ENCODE measurements at regions not wholly inside any gene's neighbourhood (a gene's known extent, or its start where the extent isn't known, plus 50 kb on each side); places are given as distances from the start of the nearest gene placed in this dataset.

DNA sequence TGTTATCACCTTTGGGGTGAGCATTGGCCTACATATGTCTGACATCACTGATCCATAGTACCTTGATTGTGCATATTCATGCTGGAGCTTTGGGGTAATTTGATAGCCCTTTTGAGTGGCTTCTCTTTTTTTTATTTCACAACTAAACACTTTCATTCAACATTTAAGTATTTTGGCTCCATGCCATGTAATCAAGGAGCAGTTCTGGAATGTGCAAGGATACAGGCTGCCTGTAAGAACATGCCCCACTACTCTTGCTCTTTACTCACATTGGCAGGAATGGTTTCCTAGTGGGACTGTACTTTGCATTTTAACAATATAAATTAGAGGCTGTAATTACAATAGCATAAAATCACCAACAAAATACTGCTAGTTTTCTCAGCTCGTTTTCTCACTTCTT lies 300.7 kb upstream of the SPAG17 start:
- no peak overlapping the region for H3K4ac ChIP-seq (ENCODE audit: low read depth, low read length)
- H3K27me3 ChIP-seq (ENCODE audit: control insufficient read depth, insufficient read depth, low read length): no peaks in the 10 kb centered on the region
- TF ChIP-seq MAZ (IDR thresholded peaks at IDR 0.05; ENCODE audit: borderline replicate concordance, low read depth, low read length) (no peak), USF2 (IDR thresholded peaks at IDR 0.05; ENCODE audit: low read depth, low read length) (no peak), POLR2A (IDR thresholded peaks at IDR 0.05; ENCODE audit: low read depth, low read length) (no peak), FOS (IDR thresholded peaks at IDR 0.05; ENCODE audit: low read depth, low read length) (no peak), RFX5 (IDR thresholded peaks at IDR 0.05; ENCODE audit: low read depth, low read length) (no peak), RCOR1 (IDR thresholded peaks at IDR 0.05; ENCODE audit: insufficient replicate concordance, low read length) (no peak), BHLHE40 (IDR thresholded peaks at IDR 0.05; ENCODE audit: low read depth, low read length) (no peak), MAFK (IDR thresholded peaks at IDR 0.05; ENCODE audit: low read depth, low read length) (no peak), ELK1 (IDR thresholded peaks at IDR 0.05; ENCODE audit: borderline replicate concordance, low read depth, low read length) (no peak), RAD21 (IDR thresholded peaks at IDR 0.05; ENCODE audit: low read length) (no peak)
- DNase-seq: no peak
- no peak overlapping the region for H3K27ac ChIP-seq (ENCODE audit: insufficient read depth, low read length)
- no peak overlapping the region for H3K4me2 ChIP-seq (ENCODE audit: low read depth, low read length)
- no peak overlapping the region for H4K5ac ChIP-seq (ENCODE audit: low read depth, low read length)
- H3K18ac ChIP-seq (ENCODE audit: low read depth, low read length): no peak overlapping the region
- WGBS, 2 experiments (ENCODE audit: extremely low coverage in 2 of 2, insufficient read length in 1 of 2): no CpG with 5 or more reads among the region's 1 CpG
- dilution Hi-C loops (cut with HindIII; ENCODE audit: low sequenced_read_pairs, unreplicated experiment): no loop called here
- H3K9me3 ChIP-seq (ENCODE audit: control insufficient read depth, insufficient read depth, low read length): no peaks in the 10 kb centered on the region
- no peak for ATAC-seq (ENCODE audit: low read depth)
- H2BK120ac ChIP-seq (ENCODE audit: low read depth, low read length): no peak overlapping the region
- no peak overlapping the region for H4K91ac ChIP-seq (ENCODE audit: insufficient read depth, low read depth, low read length)
- no TSS peak for BruUV-seq (replicated peaks)
- H3K14ac ChIP-seq (replicated peaks; ENCODE audit: low read depth, low read length): no peak overlapping the region
- no peaks in the 10 kb centered on the region for H3K36me3 ChIP-seq (ENCODE audit: control insufficient read depth, insufficient read depth, low read length)
- H3K56ac ChIP-seq (ENCODE audit: extremely low read depth, insufficient read depth, low read length): no peak overlapping the region
- in situ Hi-C loops (cut with MboI; ENCODE audit: low sequenced_read_pairs): no loop called here
- no peak overlapping the region for H4K8ac ChIP-seq (ENCODE audit: low read depth in 2 of 2, low read length in 2 of 2)
- H3K9ac ChIP-seq (ENCODE audit: low read depth, low read length): no peak overlapping the region
- CTCF ChIA-PET: no interaction called here
- H3K9me1 ChIP-seq (ENCODE audit: insufficient read depth, low read length): no peaks in the 10 kb centered on the region
- no peak overlapping the region for H2AFZ ChIP-seq (replicated peaks; ENCODE audit: low read length, poor library complexity)
- POLR2A ChIA-PET (ENCODE audit: unreplicated experiment): no interaction called here
- H3K4me1 ChIP-seq (ENCODE audit: control insufficient read depth, insufficient read depth, low read length): no peaks in the 10 kb centered on the region
- H2BK15ac ChIP-seq (ENCODE audit: low read depth, low read length): no peak overlapping the region
- H2AK9ac ChIP-seq (replicated peaks; ENCODE audit: low read depth, low read length, poor library complexity): no peak overlapping the region
- no peaks in the 10 kb centered on the region for H3K79me1 ChIP-seq (ENCODE audit: low read depth in 1 of 2, low read length in 2 of 2)
- intact Hi-C loops (cut with micrococcal nuclease): no loop called here
- H3K23ac ChIP-seq (ENCODE audit: low read depth, low read length): no peak overlapping the region
- H2BK5ac ChIP-seq (ENCODE audit: low read depth, low read length, poor library complexity, severe bottlenecking): no peak overlapping the region
- no peaks in the 10 kb centered on the region for H4K20me1 ChIP-seq (ENCODE audit: insufficient read depth, low read length)
- no peak overlapping the region for H2AK5ac ChIP-seq (ENCODE audit: low read depth, low read length)
- no peak overlapping the region for H2BK20ac ChIP-seq (ENCODE audit: low read depth, low read length)
- no peak overlapping the region for H3K4me3 ChIP-seq (ENCODE audit: insufficient read depth, low read depth, low read length)
